Mesendoderm (in vitro differentiated cells): ENCODE measurements at regions not wholly inside any gene's neighbourhood (a gene's known extent, or its start where the extent isn't known, plus 50 kb on each side); places are given as distances from the start of the nearest gene placed in this dataset.
A peak's percentile ranks its signal among the peaks of the same experiment; 100 is the strongest.

Experiments used
- DNase-seq: peaks from one replicate; pipeline ENCODE4 v3.0.0; 2013
- H2AK5ac ChIP-seq: 2 replicates; pipeline ENCODE4 v1.6.1; 2013; ENCODE audit warnings: low read length, inconsistent platforms
- H2BK120ac ChIP-seq: 2 replicates; pipeline ENCODE4 v1.6.1; 2013; ENCODE audit warnings: low read depth, mild to moderate bottlenecking, low read length, moderate library complexity, mixed read lengths
- H2BK15ac ChIP-seq: replicated peaks from 2 replicates; pipeline ENCODE4 v1.6.1; 2013; ENCODE audit warnings: low read depth, mild to moderate bottlenecking, moderate library complexity
- H2BK5ac ChIP-seq: 2 replicates; pipeline ENCODE4 v1.6.1; 2013; ENCODE audit warnings: low read length, inconsistent platforms
- H3K18ac ChIP-seq: 2 replicates; pipeline ENCODE4 v1.6.1; 2013; ENCODE audit warnings: mild to moderate bottlenecking, low read length, mixed read lengths
- H3K23ac ChIP-seq: one replicate; pipeline ENCODE4 v1.6.1; 2013; ENCODE audit warnings: low read length
- H3K27ac ChIP-seq: 2 replicates; pipeline ENCODE4 v1.5.1; 2013; ENCODE audit warnings: low read depth, mild to moderate bottlenecking, inconsistent platforms, low read length, moderate library complexity
- H3K27me3 ChIP-seq: 2 replicates; pipeline ENCODE4 v1.6.1; 2013; ENCODE audit warnings: low read length, control low read depth, mild to moderate bottlenecking, inconsistent platforms; ENCODE audit not compliant: insufficient read depth, poor library complexity
- H3K36me3 ChIP-seq: 2 replicates; pipeline ENCODE4 v1.6.1; 2013; ENCODE audit warnings: low read length, inconsistent platforms; ENCODE audit not compliant: control insufficient read depth, insufficient read depth
- H3K4ac ChIP-seq: one replicate; pipeline ENCODE4 v1.6.1; 2013; ENCODE audit warnings: low read depth, mild to moderate bottlenecking, low read length, moderate library complexity
- H3K4me1 ChIP-seq: 2 replicates; pipeline ENCODE4 v1.6.1; 2013; ENCODE audit warnings: low read depth, low read length, inconsistent platforms; ENCODE audit not compliant: control insufficient read depth
- H3K4me2 ChIP-seq: 2 replicates; pipeline ENCODE4 v1.6.1; 2013; ENCODE audit warnings: low read length
- H3K4me3 ChIP-seq: 2 replicates; pipeline ENCODE4 v1.5.1; 2013; ENCODE audit warnings: mild to moderate bottlenecking, low read length
- H3K56ac ChIP-seq: one replicate; pipeline ENCODE4 v1.6.1; 2013; ENCODE audit warnings: low read length
- H3K79me1 ChIP-seq: 2 replicates; pipeline ENCODE4 v1.6.1; 2013; ENCODE audit warnings: low read length, inconsistent platforms
- H3K79me2 ChIP-seq: 2 replicates; pipeline ENCODE4 v1.6.1; 2013; ENCODE audit warnings: mild to moderate bottlenecking, low read length; ENCODE audit not compliant: control insufficient read depth, insufficient read depth
- H3K9ac ChIP-seq: 2 replicates; pipeline ENCODE4 v1.6.1; 2013; ENCODE audit warnings: low read length, inconsistent platforms
- H4K5ac ChIP-seq: one replicate; pipeline ENCODE4 v1.6.1; 2013; ENCODE audit warnings: low read length
- H4K8ac ChIP-seq: one replicate; pipeline ENCODE4 v1.6.1; 2013; ENCODE audit warnings: low read depth, mild to moderate bottlenecking, control low read depth, low read length, moderate library complexity
- WGBS: extraction: QIAGEN DNeasy Blood & Tissue Kit; methylation state at CpG from one replicate; pipeline ENCODE4 v1.1.7; 2013; ENCODE audit warnings: low lambda C conversion rate, missing lambda C conversion rate; ENCODE audit not compliant: insufficient coverage; ENCODE audit errors: extremely low coverage; 5-methylcytosine and 5-hydroxymethylcytosine counted together

DNA sequence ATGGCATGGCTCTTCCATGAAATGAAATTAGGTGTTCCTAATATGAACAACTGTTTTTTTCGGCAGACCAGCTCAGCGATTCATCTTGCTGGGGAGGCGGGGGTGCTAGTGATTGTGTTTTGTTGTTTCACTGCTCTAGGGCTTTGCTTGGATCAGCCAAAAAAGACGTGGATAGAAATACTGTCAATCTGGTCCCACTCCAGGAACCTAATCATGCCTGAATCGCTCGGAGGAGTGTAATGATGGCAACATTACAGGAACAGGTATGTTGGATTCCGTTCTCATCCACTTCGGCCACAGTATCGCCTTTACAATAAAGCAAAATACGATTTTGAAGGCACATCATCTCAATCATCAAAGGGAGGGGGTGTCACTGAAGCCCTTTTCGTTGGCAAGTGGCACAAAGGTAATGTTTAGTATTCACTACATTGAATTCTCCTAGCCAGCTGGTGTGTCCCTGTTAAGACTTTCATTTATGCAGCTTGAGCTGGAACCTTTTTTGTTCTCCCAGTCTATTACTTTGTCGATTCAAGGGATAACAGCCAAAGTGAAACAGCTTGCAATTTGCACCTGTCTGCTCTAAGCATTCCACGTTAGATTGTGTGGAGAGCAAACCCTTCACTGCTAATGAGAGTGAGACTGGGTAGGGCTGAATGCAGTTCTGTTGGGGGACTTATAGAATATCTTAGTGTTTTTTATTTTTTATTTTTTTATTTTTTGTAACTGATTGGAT is 477.7 kb downstream of the TFAP2A start:
- Histone ChIP-seq H3K27me3 (no peaks in the 10 kb centered on the region), H3K79me1 (no peaks in the 10 kb centered on the region), H3K27ac (no peak overlapping the region), H3K4me1 (no peaks in the 10 kb centered on the region), H4K5ac (no peak overlapping the region), H3K23ac (no peak overlapping the region), H3K79me2 (no peaks in the 10 kb centered on the region), H2BK5ac (no peak overlapping the region), H3K4me3 (no peak overlapping the region), H2BK120ac (no peak overlapping the region), H3K36me3 (no peaks in the 10 kb centered on the region), H2BK15ac (no peak overlapping the region), H3K18ac (no peak overlapping the region), H3K9ac (no peak overlapping the region), H3K56ac (no peak overlapping the region), H3K4me2 (no peak overlapping the region), H2AK5ac (no peak overlapping the region), H3K4ac (no peak overlapping the region), H4K8ac (no peak overlapping the region)
- WGBS, result no CpG with 5 or more reads among the region's 13 CpGs
- DNase-seq, result no peak

DNA sequence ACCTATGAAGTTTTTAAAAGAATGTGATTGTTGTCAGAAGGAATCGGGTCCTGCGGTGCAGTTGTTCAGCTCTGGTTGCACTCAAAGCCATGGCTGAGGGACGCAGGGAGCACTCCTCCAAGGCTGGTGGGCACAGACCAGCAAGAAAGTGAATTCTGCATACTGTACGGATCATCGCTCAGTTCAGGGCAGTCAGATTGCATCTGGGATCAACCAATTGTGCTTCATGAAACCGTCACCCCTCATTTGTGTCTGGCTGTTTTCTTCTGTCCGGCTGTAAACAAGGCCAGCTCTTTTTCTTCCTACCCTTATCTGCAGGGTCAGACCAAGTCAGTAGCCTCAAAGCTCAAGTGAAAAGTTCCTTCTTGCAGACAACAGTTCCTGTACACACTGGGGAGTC is 478.3 kb downstream of the TFAP2A start:
- H3K36me3 ChIP-seq, result no peaks in the 10 kb centered on the region
- no peaks in the 10 kb centered on the region for H3K27me3 ChIP-seq
- H2BK15ac ChIP-seq, result no peak overlapping the region
- no peak overlapping the region for H3K56ac ChIP-seq
- no peak overlapping the region for H3K23ac ChIP-seq
- H2AK5ac ChIP-seq, result no peak overlapping the region
- DNase-seq, result no peak
- H3K4me1 ChIP-seq, result no peaks in the 10 kb centered on the region
- no peak overlapping the region for H3K4ac ChIP-seq
- no CpG with 5 or more reads among the region's 7 CpGs for WGBS
- H3K27ac ChIP-seq, result no peak overlapping the region
- no peak overlapping the region for H4K8ac ChIP-seq
- H2BK5ac ChIP-seq, result no peak overlapping the region
- no peak overlapping the region for H3K9ac ChIP-seq
- no peak overlapping the region for H3K18ac ChIP-seq
- no peak overlapping the region for H2BK120ac ChIP-seq
- no peak overlapping the region for H4K5ac ChIP-seq
- H3K4me2 ChIP-seq, result no peak overlapping the region
- H3K79me2 ChIP-seq, result no peaks in the 10 kb centered on the region
- no peaks in the 10 kb centered on the region for H3K79me1 ChIP-seq
- H3K4me3 ChIP-seq, result no peak overlapping the region

DNA sequence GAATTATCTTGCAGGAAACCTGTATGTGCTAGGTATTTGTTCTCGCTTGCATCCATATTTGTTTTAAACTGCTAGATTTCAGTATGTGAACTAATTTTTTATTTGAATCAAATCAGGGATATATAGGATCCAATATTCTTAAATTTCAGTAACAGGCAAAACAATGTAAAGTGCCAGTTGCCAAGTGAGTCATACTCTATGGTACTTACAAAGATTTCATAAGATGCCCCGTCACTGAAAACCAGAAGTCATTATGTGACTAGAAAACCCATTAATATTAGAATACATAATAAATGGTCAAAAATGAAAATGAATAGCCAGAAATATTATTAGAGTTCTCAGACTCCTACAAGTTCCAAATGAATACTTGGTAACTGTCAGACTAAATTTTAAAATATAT is 481.2 kb downstream of the TFAP2A start:
- no peak overlapping the region for H3K27ac ChIP-seq
- H3K56ac ChIP-seq, result no peak overlapping the region
- H3K4ac ChIP-seq, result no peak overlapping the region
- H3K4me3 ChIP-seq, result no peak overlapping the region
- H3K9ac ChIP-seq, result no peak overlapping the region
- H4K5ac ChIP-seq, result no peak overlapping the region
- H2AK5ac ChIP-seq, result no peak overlapping the region
- H2BK15ac ChIP-seq, result no peak overlapping the region
- no CpG with 5 or more reads among the region's 2 CpGs for WGBS
- H3K4me2 ChIP-seq, result no peak overlapping the region
- H3K27me3 ChIP-seq, result no peaks in the 10 kb centered on the region
- no peak overlapping the region for H3K18ac ChIP-seq
- H2BK5ac ChIP-seq, result no peak overlapping the region
- H3K79me1 ChIP-seq, result no peaks in the 10 kb centered on the region
- H3K4me1 ChIP-seq, result no peaks in the 10 kb centered on the region
- H3K36me3 ChIP-seq, result no peaks in the 10 kb centered on the region
- H4K8ac ChIP-seq, result no peak overlapping the region
- no peaks in the 10 kb centered on the region for H3K79me2 ChIP-seq
- no peak overlapping the region for H3K23ac ChIP-seq
- H2BK120ac ChIP-seq, result no peak overlapping the region
- no peak for DNase-seq

DNA sequence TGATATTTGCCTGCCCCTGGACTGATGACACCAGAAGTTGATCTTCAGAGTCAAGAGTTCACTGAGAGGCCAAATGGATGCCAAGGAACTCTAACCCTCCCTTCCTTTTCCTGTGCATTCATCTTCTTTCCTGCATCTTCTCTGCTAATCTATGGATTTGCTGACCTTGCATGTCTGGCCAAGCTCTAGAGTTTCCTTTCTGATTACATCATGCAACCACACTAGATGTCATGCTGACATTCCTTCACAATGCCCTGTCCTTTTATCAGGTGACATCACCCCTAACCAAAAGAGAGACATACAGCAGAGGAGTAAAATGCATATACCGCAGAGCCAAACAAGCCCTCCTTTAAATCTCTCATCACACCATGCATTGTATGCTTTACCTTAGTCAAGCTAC is 487.6 kb downstream of the TFAP2A start:
- peak; percentile 68 for DNase-seq
- Histone ChIP-seq H2AK5ac (no peak overlapping the region), H3K56ac (no peak overlapping the region), H4K5ac (no peak overlapping the region), H3K27ac (no peak overlapping the region), H2BK15ac (no peak overlapping the region), H3K18ac (no peak overlapping the region), H3K4me2 (no peak overlapping the region), H3K23ac (no peak overlapping the region), H2BK120ac (no peak overlapping the region), H4K8ac (no peak overlapping the region), H3K4me3 (no peak overlapping the region), H3K27me3 (no peaks in the 10 kb centered on the region), H3K79me1 (no peaks in the 10 kb centered on the region), H3K9ac (no peak overlapping the region), H3K79me2 (no peaks in the 10 kb centered on the region), H3K36me3 (no peaks in the 10 kb centered on the region), H3K4ac (no peak overlapping the region), H2BK5ac (no peak overlapping the region), H3K4me1 (no peaks in the 10 kb centered on the region)
- no CpG with 5 or more reads among the region's 1 CpG for WGBS

DNA sequence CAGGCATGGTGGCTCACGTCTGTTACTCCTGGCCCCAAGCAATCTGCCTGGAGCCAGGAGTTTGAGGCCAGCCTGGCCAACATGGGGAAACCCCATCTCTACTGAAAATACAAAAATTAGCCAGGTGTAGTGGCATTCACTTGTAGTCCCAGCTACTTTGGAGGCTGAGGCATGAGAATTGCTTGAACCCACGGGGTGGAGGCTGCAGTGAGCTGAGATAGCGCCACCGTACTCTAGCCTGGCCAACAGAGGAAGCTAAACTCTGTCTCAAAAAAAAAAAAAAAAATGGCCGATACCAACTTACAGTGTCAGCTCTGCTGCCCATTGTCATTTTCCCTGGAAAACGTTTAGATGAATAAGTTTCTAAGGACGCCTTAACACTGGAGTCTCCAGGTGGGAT is 489.9 kb downstream of the TFAP2A start:
- no peak overlapping the region for H3K27ac ChIP-seq
- H3K36me3 ChIP-seq, result no peaks in the 10 kb centered on the region
- DNase-seq, result no peak
- no peak overlapping the region for H2AK5ac ChIP-seq
- no peaks in the 10 kb centered on the region for H3K27me3 ChIP-seq
- H2BK5ac ChIP-seq, result no peak overlapping the region
- no peak overlapping the region for H4K8ac ChIP-seq
- no peaks in the 10 kb centered on the region for H3K79me2 ChIP-seq
- no peak overlapping the region for H3K56ac ChIP-seq
- no peak overlapping the region for H3K9ac ChIP-seq
- no CpG with 5 or more reads among the region's 7 CpGs for WGBS
- H3K23ac ChIP-seq, result no peak overlapping the region
- no peak overlapping the region for H2BK120ac ChIP-seq
- H3K4ac ChIP-seq, result no peak overlapping the region
- no peaks in the 10 kb centered on the region for H3K79me1 ChIP-seq
- H2BK15ac ChIP-seq, result no peak overlapping the region
- no peak overlapping the region for H3K4me3 ChIP-seq
- no peak overlapping the region for H4K5ac ChIP-seq
- no peaks in the 10 kb centered on the region for H3K4me1 ChIP-seq
- H3K18ac ChIP-seq, result no peak overlapping the region
- H3K4me2 ChIP-seq, result no peak overlapping the region

DNA sequence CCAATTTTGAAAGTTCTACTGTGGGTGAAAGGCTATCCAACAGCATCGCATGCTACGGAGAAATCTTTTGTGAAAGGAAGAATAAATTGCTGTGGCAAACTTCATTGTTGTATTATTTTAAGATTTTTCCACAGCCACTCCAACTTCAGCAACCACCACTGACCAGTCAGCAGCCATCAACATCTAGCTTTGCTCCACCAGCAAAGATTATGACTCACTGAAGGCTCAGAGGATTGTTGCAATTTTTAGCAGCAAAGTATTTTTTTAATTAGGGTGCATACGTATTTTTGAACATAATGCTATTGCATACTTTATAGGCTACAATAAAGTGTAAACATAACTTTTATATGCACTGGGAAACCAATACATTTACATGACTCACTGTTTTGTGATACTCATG is 493.5 kb downstream of the TFAP2A start:
- H3K4me1 ChIP-seq, result no peaks in the 10 kb centered on the region
- no peak overlapping the region for H2AK5ac ChIP-seq

More for the DNA sequence above, 493.5 kb downstream of the TFAP2A start:
- Histone ChIP-seq H3K79me2 (no peaks in the 10 kb centered on the region), H3K4me3 (no peak overlapping the region), H2BK5ac (no peak overlapping the region), H3K27me3 (no peaks in the 10 kb centered on the region), H4K5ac (no peak overlapping the region), H3K27ac (no peak overlapping the region), H2BK120ac (no peak overlapping the region), H3K23ac (no peak overlapping the region), H3K18ac (no peak overlapping the region), H2BK15ac (no peak overlapping the region), H3K36me3 (no peaks in the 10 kb centered on the region), H3K79me1 (no peaks in the 10 kb centered on the region), H3K4me2 (no peak overlapping the region), H3K4ac (no peak overlapping the region), H3K56ac (no peak overlapping the region), H4K8ac (no peak overlapping the region), H3K9ac (no peak overlapping the region)
- no CpG with 5 or more reads among the region's 3 CpGs for WGBS
- DNase-seq, result no peak
